SK-N-SH treated with all-trans-retinoic acid at 6 μM for 48 hours (cell line): ENCODE measurements at regions not wholly inside any gene's neighbourhood (a gene's known extent, or its start where the extent isn't known, plus 50 kb on each side); places are given as distances from the start of the nearest gene placed in this dataset.

Experiments used
- ATAC-seq: fragments of 200-7000 bp; cut with Tn5 transposase; 3 replicates; pipeline ENCODE4 v1.9.1; 2020; ENCODE audit warnings: mild to moderate bottlenecking, moderate library complexity
- ARNTL ChIP-seq: fragments of 450-650 bp; formaldehyde crosslinking; IDR thresholded peaks from 2 replicates; pipeline ENCODE4 v1.5.0; 2020; ENCODE audit warnings: low read depth, mild to moderate bottlenecking, moderate library complexity, borderline replicate concordance
- BACH2 ChIP-seq: fragments of 250-450 bp; sonication (Bioruptor Pico); IDR thresholded peaks from 2 replicates; pipeline ENCODE4 v1.9.0; 2021; ENCODE audit warnings: mild to moderate bottlenecking, borderline replicate concordance
- CREB5 ChIP-seq: fragments of 250-450 bp; sonication (Bioruptor Pico); IDR thresholded peaks from 2 replicates; pipeline ENCODE4 v1.5.1; 2020; ENCODE audit warnings: low read depth, mild to moderate bottlenecking, moderate library complexity
- CSDC2 ChIP-seq: fragments of 250-450 bp; sonication (Bioruptor Pico); IDR thresholded peaks from 2 replicates; pipeline ENCODE4 v1.5.0; 2020; ENCODE audit warnings: mild to moderate bottlenecking, moderate library complexity
- CSRNP3 ChIP-seq: fragments of 250-450 bp; sonication (Bioruptor Pico); IDR thresholded peaks from 2 replicates; pipeline ENCODE4 v1.5.1; 2021; ENCODE audit warnings: mild to moderate bottlenecking, moderate library complexity
- ESRRG ChIP-seq: fragments of 250-450 bp; sonication (Bioruptor Pico); IDR thresholded peaks from 2 replicates; pipeline ENCODE4 v1.6.1; 2021; ENCODE audit warnings: mild to moderate bottlenecking
- ISL1 ChIP-seq: fragments of 250-450 bp; sonication (Bioruptor Pico); IDR thresholded peaks from 2 replicates; pipeline ENCODE4 v2.1.2; 2022; ENCODE audit warnings: mild to moderate bottlenecking, moderate library complexity
- OSR1 ChIP-seq: fragments of 250-450 bp; sonication (Bioruptor Pico); IDR thresholded peaks from 2 replicates; pipeline ENCODE4 v1.8.0; 2022; ENCODE audit warnings: moderate library complexity, mild to moderate bottlenecking, inconsistent platforms
- PATZ1 ChIP-seq: fragments of 250-450 bp; sonication (Bioruptor Pico); IDR thresholded peaks from 2 replicates; pipeline ENCODE4 v1.8.0; 2020; ENCODE audit warnings: mild to moderate bottlenecking, moderate library complexity, borderline replicate concordance
- POU6F1 ChIP-seq: fragments of 250-450 bp; sonication (Bioruptor Pico); IDR thresholded peaks from 2 replicates; pipeline ENCODE4 v1.8.0; 2021; ENCODE audit warnings: low read depth, mild to moderate bottlenecking, moderate library complexity, borderline replicate concordance
- PPARA ChIP-seq: fragments of 250-450 bp; sonication (Bioruptor Pico); IDR thresholded peaks from 2 replicates; pipeline ENCODE4 v1.5.0; 2020; ENCODE audit warnings: mild to moderate bottlenecking, borderline replicate concordance
- RARB ChIP-seq: fragments of 250-450 bp; sonication (Bioruptor Pico); IDR thresholded peaks from 2 replicates; pipeline ENCODE4 v1.8.0; 2021; ENCODE audit warnings: mild to moderate bottlenecking, moderate library complexity
- SNAI2 ChIP-seq: fragments of 250-450 bp; sonication (Bioruptor Pico); IDR thresholded peaks from 2 replicates; pipeline ENCODE4 v1.5.0; 2020; ENCODE audit warnings: mild to moderate bottlenecking, moderate library complexity
- TCF4 ChIP-seq: fragments of 250-450 bp; sonication (Bioruptor Pico); IDR thresholded peaks from 2 replicates; pipeline ENCODE4 v1.8.0; 2021; ENCODE audit warnings: mild to moderate bottlenecking, moderate library complexity, borderline replicate concordance
- TOX ChIP-seq: fragments of 250-450 bp; sonication (Bioruptor Pico); IDR thresholded peaks from 2 replicates; pipeline ENCODE4 v1.8.0; 2021; ENCODE audit warnings: mild to moderate bottlenecking, moderate library complexity, borderline replicate concordance
- TSHZ2 ChIP-seq: fragments of 250-450 bp; sonication (Bioruptor Pico); IDR thresholded peaks from 2 replicates; pipeline ENCODE4 v1.5.0; 2020; ENCODE audit warnings: mild to moderate bottlenecking, moderate library complexity
- ZFP3 ChIP-seq: fragments of 250-450 bp; sonication (Bioruptor Pico); IDR thresholded peaks from 2 replicates; pipeline ENCODE4 v1.5.0; 2020; ENCODE audit warnings: mild to moderate bottlenecking, moderate library complexity
- ZFP30 ChIP-seq: fragments of 450-650 bp; formaldehyde crosslinking; IDR thresholded peaks from 2 replicates; pipeline ENCODE4 v1.5.0; 2022; ENCODE audit warnings: mild to moderate bottlenecking, moderate library complexity
- ZNF565 ChIP-seq: fragments of 450-650 bp; formaldehyde crosslinking; conservative IDR thresholded peaks from 2 replicates; pipeline ENCODE4 v1.5.0; 2020; ENCODE audit warnings: low read depth, mild to moderate bottlenecking, moderate library complexity
- ZNF70 ChIP-seq: fragments of 450-650 bp; formaldehyde crosslinking; IDR thresholded peaks from 2 replicates; pipeline ENCODE4 v1.5.0; 2020; ENCODE audit warnings: mild to moderate bottlenecking, moderate library complexity
- ZNF8 ChIP-seq: fragments of 450-650 bp; formaldehyde crosslinking; IDR thresholded peaks from 2 replicates; pipeline ENCODE4 v1.5.0; 2020; ENCODE audit warnings: mild to moderate bottlenecking, moderate library complexity

GRCh38 chr7:131068604-131069021 is 259.1 kb upstream of the MKLN1 start:
- peak; percentile 48 for ATAC-seq
- no peak for TF ChIP-seq CREB5 (CRISPR knock-in tag)
- TF ChIP-seq BACH2 (CRISPR knock-in tag): no peak
- no peak for TF ChIP-seq TSHZ2 (CRISPR knock-in tag)
- TF ChIP-seq ESRRG (CRISPR knock-in tag): no peak
- TF ChIP-seq ZNF70 (CRISPR knock-in tag): no peak
- TF ChIP-seq CSDC2: no peak
- TF ChIP-seq ARNTL: no peak
- TF ChIP-seq RARB: no peak
- TF ChIP-seq SNAI2: no peak

GRCh38 chr7:131071786-131072504 is 255.7 kb upstream of the MKLN1 start:
- peak; percentile 68 for ATAC-seq
- TF ChIP-seq ZNF565: no peak
- peak; percentile 35; the same call in 1 of the 2 replicates for TF ChIP-seq ZFP3 (CRISPR knock-in tag)
- peak; percentile 51; the same call in 1 of the 2 replicates for TF ChIP-seq ISL1

- TF ChIP-seq PPARA (CRISPR knock-in tag) (no peak), TOX (CRISPR knock-in tag) (no peak), ARNTL (no peak), OSR1 (no peak), ZFP30 (CRISPR knock-in tag) (no peak), TCF4 (no peak), POU6F1 (CRISPR knock-in tag) (no peak), ZNF8 (CRISPR knock-in tag) (no peak), BACH2 (CRISPR knock-in tag) (no peak), CSDC2 (no peak), ZFP3 (CRISPR knock-in tag) (no peak), PATZ1 (CRISPR knock-in tag) (no peak), CREB5 (CRISPR knock-in tag) (no peak), CSRNP3 (CRISPR knock-in tag) (no peak)
- TF ChIP-seq, all 23 proteins: peak for 0
- ATAC-seq: peak; percentile 68
Observed at GRCh38 chr7:131072505-131073091, 255.1 kb upstream of the MKLN1 start.
